ENCODE measurements at regions not wholly inside any gene's neighbourhood (a gene's known extent, or its start where the extent isn't known, plus 50 kb on each side); places are given as distances from the start of the nearest gene placed in this dataset.

DNA sequence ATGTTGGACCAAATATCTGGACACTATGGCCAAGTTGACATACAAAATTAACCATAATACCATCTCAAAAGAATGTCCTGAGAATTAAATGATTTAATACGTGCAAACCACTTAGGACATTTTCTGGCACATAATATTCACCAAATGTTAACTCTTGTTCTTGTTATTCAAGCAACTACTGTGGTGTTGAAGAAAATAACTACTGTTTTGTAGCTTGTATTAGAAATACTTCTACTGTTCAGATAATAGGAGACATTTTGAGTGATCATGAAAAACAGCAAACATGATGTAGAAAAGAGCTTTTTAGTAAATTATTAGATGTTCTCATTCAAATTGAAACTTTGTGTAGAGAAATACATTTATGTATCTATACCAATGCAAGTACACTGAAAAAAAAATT lies 140.7 kb upstream of the SMIM31 start:
- no peak for TF ChIP-seq POLR2A (IDR thresholded peaks at IDR 0.05; ENCODE audit: extremely low read depth, insufficient read length)
- TF ChIP-seq, protein P1, sequence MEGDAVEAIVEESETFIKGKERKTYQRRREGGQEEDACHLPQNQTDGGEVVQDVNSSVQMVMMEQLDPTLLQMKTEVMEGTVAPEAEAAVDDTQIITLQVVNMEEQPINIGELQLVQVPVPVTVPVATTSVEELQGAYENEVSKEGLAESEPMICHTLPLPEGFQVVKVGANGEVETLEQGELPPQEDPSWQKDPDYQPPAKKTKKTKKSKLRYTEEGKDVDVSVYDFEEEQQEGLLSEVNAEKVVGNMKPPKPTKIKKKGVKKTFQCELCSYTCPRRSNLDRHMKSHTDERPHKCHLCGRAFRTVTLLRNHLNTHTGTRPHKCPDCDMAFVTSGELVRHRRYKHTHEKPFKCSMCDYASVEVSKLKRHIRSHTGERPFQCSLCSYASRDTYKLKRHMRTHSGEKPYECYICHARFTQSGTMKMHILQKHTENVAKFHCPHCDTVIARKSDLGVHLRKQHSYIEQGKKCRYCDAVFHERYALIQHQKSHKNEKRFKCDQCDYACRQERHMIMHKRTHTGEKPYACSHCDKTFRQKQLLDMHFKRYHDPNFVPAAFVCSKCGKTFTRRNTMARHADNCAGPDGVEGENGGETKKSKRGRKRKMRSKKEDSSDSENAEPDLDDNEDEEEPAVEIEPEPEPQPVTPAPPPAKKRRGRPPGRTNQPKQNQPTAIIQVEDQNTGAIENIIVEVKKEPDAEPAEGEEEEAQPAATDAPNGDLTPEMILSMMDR (IDR thresholded peaks at IDR 0.05; ENCODE audit: low read depth, low read length), result no peak
- TF ChIP-seq MYC (IDR thresholded peaks at IDR 0.05; ENCODE audit: low read depth, low read length), result no peak
- TF ChIP-seq, protein P2, sequence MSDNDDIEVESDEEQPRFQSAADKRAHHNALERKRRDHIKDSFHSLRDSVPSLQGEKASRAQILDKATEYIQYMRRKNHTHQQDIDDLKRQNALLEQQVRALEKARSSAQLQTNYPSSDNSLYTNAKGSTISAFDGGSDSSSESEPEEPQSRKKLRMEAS (IDR thresholded peaks at IDR 0.05; ENCODE audit: low read depth, low read length), result no peak

Data from NB4 (cell line).